Fibroblast of the aortic adventitia (primary cell): ENCODE measurements at regions not wholly inside any gene's neighbourhood (a gene's known extent, or its start where the extent isn't known, plus 50 kb on each side); places are given as distances from the start of the nearest gene placed in this dataset.

ENCODE experiments used
- DNase-seq: peaks from one replicate; pipeline ENCODE4 v3.0.0-alpha.2; 2010; ENCODE audit warnings: low read depth
- H3K4me3 ChIP-seq: 2 replicates; pipeline ENCODE4 v1.5.1; 2011; ENCODE audit warnings: low read depth, mild to moderate bottlenecking, control low read depth, low read length, moderate library complexity
- CTCF ChIP-seq: IDR thresholded peaks from 2 replicates; pipeline ENCODE4 v1.5.1; 2011; ENCODE audit warnings: mild to moderate bottlenecking, low read length, control low read depth, inconsistent platforms; ENCODE audit not compliant: insufficient read depth

- no peak for TF ChIP-seq CTCF
- H3K4me3 ChIP-seq = no peak overlapping the region
- DNase-seq = no peak
These were observed 77.1 kb upstream of the ADAMTS2 start for GRCh38 chr5:179422213-179422855.

- DNase-seq = no peak
- TF ChIP-seq CTCF = no peak
These were observed 76.1 kb upstream of the ADAMTS2 start for GRCh38 chr5:179421144-179421901.

GRCh38 chr5:179420476-179420875 is 75.2 kb upstream of the ADAMTS2 start:
- no peak overlapping the region for H3K4me3 ChIP-seq
- DNase-seq = no peak
- no peak for TF ChIP-seq CTCF

More at GRCh38 chr5:179421144-179421901, 76.1 kb upstream of the ADAMTS2 start:
- no peak overlapping the region for H3K4me3 ChIP-seq

- DNase-seq = no peak
- H3K4me3 ChIP-seq = no peak overlapping the region
- no peak for TF ChIP-seq CTCF
These were observed 73.7 kb upstream of the ADAMTS2 start for GRCh38 chr5:179418972-179419371.

- no peak for TF ChIP-seq CTCF
- DNase-seq = no peak
These were observed 72.4 kb upstream of the ADAMTS2 start for GRCh38 chr5:179417696-179418095.

GRCh38 chr5:179417016-179417415 is 71.8 kb upstream of the ADAMTS2 start:
- H3K4me3 ChIP-seq = no peak overlapping the region
- no peak for TF ChIP-seq CTCF
- DNase-seq = no peak

More at GRCh38 chr5:179417696-179418095, 72.4 kb upstream of the ADAMTS2 start:
- H3K4me3 ChIP-seq = no peak overlapping the region
